ENCODE measurements at regions not wholly inside any gene's neighbourhood (a gene's known extent, or its start where the extent isn't known, plus 50 kb on each side); places are given as distances from the start of the nearest gene placed in this dataset.

DNA sequence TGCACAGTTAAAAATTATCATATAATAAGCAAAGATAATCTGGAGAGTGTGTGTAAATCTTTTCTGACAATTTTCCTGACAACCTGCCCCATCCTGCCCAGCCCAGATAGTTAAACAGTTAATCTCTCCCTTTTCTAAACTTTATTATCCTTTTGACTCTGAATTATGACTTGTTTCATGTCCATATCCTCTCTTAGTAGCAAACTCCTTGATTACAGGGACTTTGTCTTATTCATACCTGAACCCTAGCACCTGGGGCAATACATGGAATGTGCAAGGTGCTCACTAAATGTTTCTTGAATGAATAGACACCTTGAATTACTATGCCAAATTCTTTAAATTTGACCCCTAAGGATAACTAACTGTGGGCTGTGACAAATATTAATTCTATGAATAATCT, 186.7 kb downstream of the FAM170A start:
- Histone ChIP-seq H3K36me3 (ENCODE audit: control insufficient read depth in 2 of 2, extremely low read depth in 1 of 2, insufficient read depth in 2 of 2, low read length in 2 of 2) (no peaks in the 10 kb centered on the region), H3K9me1 (ENCODE audit: control insufficient read depth, extremely low read depth, insufficient read depth, low read length) (no peaks in the 10 kb centered on the region), H3K9ac (ENCODE audit: control insufficient read depth, extremely low read depth, insufficient read depth, low read length) (no peak overlapping the region), H3K27ac (ENCODE audit: control insufficient read depth, insufficient read depth, low read length) (no peak overlapping the region), H3K4me3 (ENCODE audit: control insufficient read depth in 2 of 3, extremely low read depth in 1 of 3, insufficient read depth in 2 of 3, low read depth in 1 of 3, low read length in 3 of 3) (no peak overlapping the region), H3K4me2 (ENCODE audit: control insufficient read depth, extremely low read depth, insufficient read depth, low read depth, low read length) (no peak overlapping the region), H4K20me1 (ENCODE audit: control insufficient read depth, extremely low read depth, insufficient read depth, low read length) (no peaks in the 10 kb centered on the region), H3K9me3 (ENCODE audit: control insufficient read depth, low read depth, low read length) (no peaks in the 10 kb centered on the region), H3K4me1 (ENCODE audit: control insufficient read depth, extremely low read depth, insufficient read depth, low read length) (no peaks in the 10 kb centered on the region), H3K79me2 (ENCODE audit: control insufficient read depth, insufficient read depth, low read length) (no peaks in the 10 kb centered on the region), H3K27me3 (ENCODE audit: control insufficient read depth, extremely low read depth, insufficient read depth, low read length) (no peaks in the 10 kb centered on the region), H2AFZ (ENCODE audit: control insufficient read depth, low read length) (no peak overlapping the region)
- dilution Hi-C loops (cut with MboI; ENCODE audit: extremely low pct_ligation_motif_present, low sequenced_read_pairs) = no loop called here
- FAIRE-seq = no peak
- no peak for DNase-seq (ENCODE audit: low read depth, low spot score)
- TF ChIP-seq, protein P1, sequence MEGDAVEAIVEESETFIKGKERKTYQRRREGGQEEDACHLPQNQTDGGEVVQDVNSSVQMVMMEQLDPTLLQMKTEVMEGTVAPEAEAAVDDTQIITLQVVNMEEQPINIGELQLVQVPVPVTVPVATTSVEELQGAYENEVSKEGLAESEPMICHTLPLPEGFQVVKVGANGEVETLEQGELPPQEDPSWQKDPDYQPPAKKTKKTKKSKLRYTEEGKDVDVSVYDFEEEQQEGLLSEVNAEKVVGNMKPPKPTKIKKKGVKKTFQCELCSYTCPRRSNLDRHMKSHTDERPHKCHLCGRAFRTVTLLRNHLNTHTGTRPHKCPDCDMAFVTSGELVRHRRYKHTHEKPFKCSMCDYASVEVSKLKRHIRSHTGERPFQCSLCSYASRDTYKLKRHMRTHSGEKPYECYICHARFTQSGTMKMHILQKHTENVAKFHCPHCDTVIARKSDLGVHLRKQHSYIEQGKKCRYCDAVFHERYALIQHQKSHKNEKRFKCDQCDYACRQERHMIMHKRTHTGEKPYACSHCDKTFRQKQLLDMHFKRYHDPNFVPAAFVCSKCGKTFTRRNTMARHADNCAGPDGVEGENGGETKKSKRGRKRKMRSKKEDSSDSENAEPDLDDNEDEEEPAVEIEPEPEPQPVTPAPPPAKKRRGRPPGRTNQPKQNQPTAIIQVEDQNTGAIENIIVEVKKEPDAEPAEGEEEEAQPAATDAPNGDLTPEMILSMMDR (optimal IDR thresholded peaks at IDR 0.05 in 1 of 3, IDR thresholded peaks at IDR 0.05 in 1 of 3, conservative IDR thresholded peaks at IDR 0.05 in 1 of 3; ENCODE audit: extremely low read depth in 1 of 3, insufficient read depth in 2 of 3, low read length in 3 of 3) = no peak
- no peak for TF ChIP-seq EZH2 (IDR thresholded peaks at IDR 0.05; ENCODE audit: low read length)

- no peak overlapping the region for H3K4me3 ChIP-seq (ENCODE audit: control insufficient read depth in 2 of 3, extremely low read depth in 1 of 3, insufficient read depth in 2 of 3, low read depth in 1 of 3, low read length in 3 of 3)
- no peaks in the 10 kb centered on the region for H3K9me3 ChIP-seq (ENCODE audit: control insufficient read depth, low read depth, low read length)
- no peaks in the 10 kb centered on the region for H3K9me1 ChIP-seq (ENCODE audit: control insufficient read depth, extremely low read depth, insufficient read depth, low read length)
- DNase-seq (ENCODE audit: low read depth, low spot score) (no peak), FAIRE-seq (no peak)
- H3K9ac ChIP-seq (ENCODE audit: control insufficient read depth, extremely low read depth, insufficient read depth, low read length) = no peak overlapping the region
- H3K36me3 ChIP-seq (ENCODE audit: control insufficient read depth in 2 of 2, extremely low read depth in 1 of 2, insufficient read depth in 2 of 2, low read length in 2 of 2) = no peaks in the 10 kb centered on the region
- H3K27me3 ChIP-seq (ENCODE audit: control insufficient read depth, extremely low read depth, insufficient read depth, low read length) = no peaks in the 10 kb centered on the region
- no peaks in the 10 kb centered on the region for H3K4me1 ChIP-seq (ENCODE audit: control insufficient read depth, extremely low read depth, insufficient read depth, low read length)
- no peak overlapping the region for H3K4me2 ChIP-seq (ENCODE audit: control insufficient read depth, extremely low read depth, insufficient read depth, low read depth, low read length)
- no peaks in the 10 kb centered on the region for H4K20me1 ChIP-seq (ENCODE audit: control insufficient read depth, extremely low read depth, insufficient read depth, low read length)
- TF ChIP-seq, protein P1 (optimal IDR thresholded peaks at IDR 0.05 in 1 of 3, IDR thresholded peaks at IDR 0.05 in 1 of 3, conservative IDR thresholded peaks at IDR 0.05 in 1 of 3; ENCODE audit: extremely low read depth in 1 of 3, insufficient read depth in 2 of 3, low read length in 3 of 3) = no peak
- TF ChIP-seq EZH2 (IDR thresholded peaks at IDR 0.05; ENCODE audit: low read length) = no peak
- no peaks in the 10 kb centered on the region for H3K79me2 ChIP-seq (ENCODE audit: control insufficient read depth, insufficient read depth, low read length)
- no peak overlapping the region for H2AFZ ChIP-seq (ENCODE audit: control insufficient read depth, low read length)
- dilution Hi-C loops (cut with MboI; ENCODE audit: extremely low pct_ligation_motif_present, low sequenced_read_pairs) = no loop called here
- H3K27ac ChIP-seq (ENCODE audit: control insufficient read depth, insufficient read depth, low read length) = no peak overlapping the region
Measured at GRCh38 chr5:119820016-119820415, 190.7 kb downstream of the FAM170A start.
